PC-9 (cell line): ENCODE measurements at regions not wholly inside any gene's neighbourhood (a gene's known extent, or its start where the extent isn't known, plus 50 kb on each side); places are given as distances from the start of the nearest gene placed in this dataset.

Experiments
- BruUV-seq: library from RNA; stranded (reverse); fragments of 400-500 nt; replicated peaks from 2 replicates; lab custom pipeline; 2021; lab: Mats Ljungman, UMichigan
- CTCF ChIA-PET: fragments of 300-600 bp; sonication (Branson Sonifier 250); formaldehyde crosslinking; loops from one replicate; lab custom pipeline; 2022; ENCODE audit warnings: antibody characterized with exemption; lab: Charles Lee
- POLR2A ChIA-PET: fragments of 300-600 bp; sonication (Branson Sonifier 250); formaldehyde crosslinking; loops from one replicate; lab custom pipeline; 2022; ENCODE audit warnings: antibody characterized with exemption; ENCODE audit not compliant: unreplicated experiment; lab: Charles Lee
- DNase-seq, 2 experiments: peaks; one replicate each; pipeline versions ENCODE4 v3.0.0 to v3.0.0-alpha.2; 2015 to 2022; ENCODE audit warnings: mixed read lengths in 1 of 2
- H2AFZ ChIP-seq: fragments of 200-600 bp; sonication (generic); 2 replicates; pipeline ENCODE4 v1.8.1; 2017; ENCODE audit warnings: antibody characterized with exemption
- H3F3A ChIP-seq: fragments of 200-600 bp; sonication (generic); 2 replicates; pipeline ENCODE4 v1.8.1; 2017; ENCODE audit warnings: antibody characterized with exemption, mild to moderate bottlenecking, low read depth; ENCODE audit not compliant: insufficient read depth
- H3K27ac ChIP-seq: fragments of 200-600 bp; sonication (generic); 2 replicates; pipeline ENCODE4 v1.6.1; 2016; ENCODE audit warnings: mixed run types
- H3K27me3 ChIP-seq: fragments of 200-600 bp; sonication (generic); 2 replicates; pipeline ENCODE4 v1.6.1; 2016; ENCODE audit warnings: low read depth, mixed run types; ENCODE audit not compliant: insufficient read depth
- H3K36me3 ChIP-seq: fragments of 200-600 bp; sonication (generic); 2 replicates; pipeline ENCODE4 v1.6.1; 2016; ENCODE audit warnings: low read depth, mixed run types
- H3K4me1 ChIP-seq: fragments of 200-600 bp; sonication (generic); replicated peaks from 2 replicates; pipeline ENCODE4 v1.6.1; 2016; ENCODE audit warnings: mixed run types; ENCODE audit not compliant: insufficient read depth
- H3K4me2 ChIP-seq: fragments of 200-600 bp; sonication (generic); 2 replicates; pipeline ENCODE4 v1.6.1; 2017; ENCODE audit warnings: mixed run types
- H3K4me3 ChIP-seq: fragments of 200-600 bp; sonication (generic); 2 replicates; pipeline ENCODE4 v1.6.1; 2016; ENCODE audit warnings: mixed run types
- H3K79me2 ChIP-seq: fragments of 200-600 bp; sonication (generic); 2 replicates; pipeline ENCODE4 v1.6.1; 2017; ENCODE audit warnings: low read depth, mixed run types
- H3K9me2 ChIP-seq: fragments of 200-600 bp; sonication (generic); 2 replicates; pipeline ENCODE4 v1.8.1; 2017; ENCODE audit warnings: mild to moderate bottlenecking; ENCODE audit not compliant: insufficient read depth
- H3K9me3 ChIP-seq: fragments of 200-600 bp; sonication (generic); 2 replicates; pipeline ENCODE4 v1.8.1; 2016; ENCODE audit warnings: low read depth; ENCODE audit not compliant: insufficient read depth
- H4K20me1 ChIP-seq: fragments of 200-600 bp; sonication (generic); 2 replicates; pipeline ENCODE4 v1.8.1; 2017; ENCODE audit not compliant: insufficient read depth
- CTCF ChIP-seq: fragments of 200-600 bp; sonication (generic); conservative IDR thresholded peaks from 2 replicates; pipeline ENCODE4 v1.6.1; 2017; ENCODE audit warnings: mixed run types, antibody characterized with exemption, mild to moderate bottlenecking, moderate library complexity
- EZH2 ChIP-seq: fragments of 200-600 bp; sonication (generic); IDR thresholded peaks from 2 replicates; pipeline ENCODE4 v1.8.0; 2017; ENCODE audit warnings: antibody characterized with exemption, low read depth
- intact Hi-C: fragments of 100-400 bp; cut with micrococcal nuclease; formaldehyde crosslinking; loops from one replicate; pipeline ENCODE4 v1.10.0; 2022; ENCODE audit not compliant: unreplicated experiment

GRCh38 chr5:91976451-91976850 lies 593.3 kb upstream of the ARRDC3 start:
- Histone ChIP-seq H3K79me2 (no peaks in the 10 kb centered on the region), H3K4me3 (no peak overlapping the region), H3K4me2 (no peak overlapping the region), H3K36me3 (no peaks in the 10 kb centered on the region), H3K27me3 (no peaks in the 10 kb centered on the region), H3K9me2 (no peaks in the 10 kb centered on the region), H2AFZ (no peak overlapping the region), H3K27ac (no peak overlapping the region), H3K9me3 (no peaks in the 10 kb centered on the region), H4K20me1 (no peaks in the 10 kb centered on the region), H3K4me1 (no peaks in the 10 kb centered on the region), H3F3A (no peaks in the 10 kb centered on the region)
- intact Hi-C loops = no loop called here
- BruUV-seq = no TSS peak
- CTCF ChIA-PET = no interaction called here
- POLR2A ChIA-PET = no interaction called here
- TF ChIP-seq CTCF (no peak), EZH2 (no peak)
- no peak for DNase-seq

- POLR2A ChIA-PET = no interaction called here
- H3K4me3 ChIP-seq = no peak overlapping the region
These were observed 580.0 kb upstream of the ARRDC3 start for GRCh38 chr5:91963166-91963565.

GRCh38 chr5:91957666-91958065 lies 574.5 kb upstream of the ARRDC3 start:
- H3K4me2 ChIP-seq = no peak overlapping the region
- BruUV-seq = no TSS peak
- H3K79me2 ChIP-seq = no peaks in the 10 kb centered on the region
- no peaks in the 10 kb centered on the region for H3K36me3 ChIP-seq
- H3K4me3 ChIP-seq = no peak overlapping the region
- ChIA-PET CTCF (no interaction called here), POLR2A (no interaction called here)
- H2AFZ ChIP-seq = no peak overlapping the region
- TF ChIP-seq CTCF (no peak), EZH2 (no peak)
- no peaks in the 10 kb centered on the region for H3K4me1 ChIP-seq
- DNase-seq = no peak
- no peaks in the 10 kb centered on the region for H3K27me3 ChIP-seq
- H3K9me3 ChIP-seq = no peaks in the 10 kb centered on the region
- intact Hi-C loops = no loop called here
- H3F3A ChIP-seq = no peaks in the 10 kb centered on the region
- no peaks in the 10 kb centered on the region for H4K20me1 ChIP-seq
- no peaks in the 10 kb centered on the region; the same call in 1 of the 2 replicates for H3K9me2 ChIP-seq
- no peak overlapping the region for H3K27ac ChIP-seq

More at GRCh38 chr5:91963166-91963565, 580.0 kb upstream of the ARRDC3 start:
- Histone ChIP-seq H2AFZ (no peak overlapping the region), H3K36me3 (no peaks in the 10 kb centered on the region), H3K27me3 (no peaks in the 10 kb centered on the region), H3K9me2 (no peaks in the 10 kb centered on the region; the same call in 1 of the 2 replicates), H4K20me1 (no peaks in the 10 kb centered on the region), H3K9me3 (no peaks in the 10 kb centered on the region; the same call in 1 of the 2 replicates), H3K4me1 (no peaks in the 10 kb centered on the region), H3K27ac (no peak overlapping the region), H3F3A (no peaks in the 10 kb centered on the region), H3K4me2 (no peak overlapping the region), H3K79me2 (no peaks in the 10 kb centered on the region)
- DNase-seq = no peak
- intact Hi-C loops = no loop called here
- CTCF ChIA-PET = no interaction called here
- BruUV-seq = no TSS peak
- TF ChIP-seq EZH2 (no peak), CTCF (no peak)
